ENCODE measurements at regions not wholly inside any gene's neighbourhood (a gene's known extent, or its start where the extent isn't known, plus 50 kb on each side); places are given as distances from the start of the nearest gene placed in this dataset.
"Not testable (repeated sequence)": the region's sequence is repeated elsewhere in the genome, so short reads cannot be mapped to it uniquely, and the experiment has no call there.

DNA sequence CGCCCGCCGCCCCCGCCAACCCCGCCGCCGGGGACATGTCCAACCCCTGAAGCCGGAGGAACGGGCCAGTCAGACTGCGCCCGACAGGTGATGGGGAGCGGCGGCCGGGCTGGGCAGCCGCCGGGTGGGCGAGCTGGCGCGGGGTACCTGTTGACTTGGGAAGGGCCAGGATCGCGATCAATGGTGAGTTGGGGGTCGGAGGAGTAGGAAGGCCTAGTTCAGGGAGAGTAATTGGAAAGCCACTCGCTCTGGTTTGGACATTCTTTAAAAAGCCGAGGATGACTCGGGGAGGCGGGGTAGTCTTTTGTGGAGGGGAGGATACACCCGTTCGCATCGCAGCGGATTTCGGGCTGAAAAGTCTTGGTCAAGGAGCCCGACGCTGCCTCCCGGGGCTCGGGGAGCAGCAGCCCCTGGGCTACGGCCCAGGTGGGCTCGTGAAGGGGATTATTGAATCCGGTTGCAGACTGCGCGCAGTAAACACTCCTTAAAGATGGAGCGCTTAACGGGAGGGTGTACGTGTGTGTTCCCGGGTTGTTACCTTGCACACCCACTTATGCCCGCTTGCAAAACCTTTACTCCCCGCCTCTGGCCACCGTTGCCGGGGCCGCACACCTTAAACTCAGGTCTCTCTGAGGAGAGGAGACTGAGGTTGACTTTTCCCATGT lies 123.8 kb downstream of the GOSR1 start:
- H3K4me3 ChIP-seq (ENCODE audit: low read depth, low read length), result peak overlapping the region; percentile 81
- CTCF ChIA-PET, result interaction anchor here (1.1 kb wide), 1 partner anchor 80 kb away, joined by 5 read pairs; no protein-coding TSS in a partner anchor
- TF ChIP-seq, protein P1, sequence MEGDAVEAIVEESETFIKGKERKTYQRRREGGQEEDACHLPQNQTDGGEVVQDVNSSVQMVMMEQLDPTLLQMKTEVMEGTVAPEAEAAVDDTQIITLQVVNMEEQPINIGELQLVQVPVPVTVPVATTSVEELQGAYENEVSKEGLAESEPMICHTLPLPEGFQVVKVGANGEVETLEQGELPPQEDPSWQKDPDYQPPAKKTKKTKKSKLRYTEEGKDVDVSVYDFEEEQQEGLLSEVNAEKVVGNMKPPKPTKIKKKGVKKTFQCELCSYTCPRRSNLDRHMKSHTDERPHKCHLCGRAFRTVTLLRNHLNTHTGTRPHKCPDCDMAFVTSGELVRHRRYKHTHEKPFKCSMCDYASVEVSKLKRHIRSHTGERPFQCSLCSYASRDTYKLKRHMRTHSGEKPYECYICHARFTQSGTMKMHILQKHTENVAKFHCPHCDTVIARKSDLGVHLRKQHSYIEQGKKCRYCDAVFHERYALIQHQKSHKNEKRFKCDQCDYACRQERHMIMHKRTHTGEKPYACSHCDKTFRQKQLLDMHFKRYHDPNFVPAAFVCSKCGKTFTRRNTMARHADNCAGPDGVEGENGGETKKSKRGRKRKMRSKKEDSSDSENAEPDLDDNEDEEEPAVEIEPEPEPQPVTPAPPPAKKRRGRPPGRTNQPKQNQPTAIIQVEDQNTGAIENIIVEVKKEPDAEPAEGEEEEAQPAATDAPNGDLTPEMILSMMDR (IDR thresholded peaks at IDR 0.05; ENCODE audit: insufficient read depth, low read length, missing control alignments), result no peak
- DNase-seq (ENCODE audit: low read depth, low spot score), result no peak
- POLR2A ChIA-PET, result interaction anchor here (0.5 to 1.0 kb wide), 2 partner anchors 37 to 124 kb away, joined by 3 read pairs; partner anchors contain the start of gene GOSR1

DNA sequence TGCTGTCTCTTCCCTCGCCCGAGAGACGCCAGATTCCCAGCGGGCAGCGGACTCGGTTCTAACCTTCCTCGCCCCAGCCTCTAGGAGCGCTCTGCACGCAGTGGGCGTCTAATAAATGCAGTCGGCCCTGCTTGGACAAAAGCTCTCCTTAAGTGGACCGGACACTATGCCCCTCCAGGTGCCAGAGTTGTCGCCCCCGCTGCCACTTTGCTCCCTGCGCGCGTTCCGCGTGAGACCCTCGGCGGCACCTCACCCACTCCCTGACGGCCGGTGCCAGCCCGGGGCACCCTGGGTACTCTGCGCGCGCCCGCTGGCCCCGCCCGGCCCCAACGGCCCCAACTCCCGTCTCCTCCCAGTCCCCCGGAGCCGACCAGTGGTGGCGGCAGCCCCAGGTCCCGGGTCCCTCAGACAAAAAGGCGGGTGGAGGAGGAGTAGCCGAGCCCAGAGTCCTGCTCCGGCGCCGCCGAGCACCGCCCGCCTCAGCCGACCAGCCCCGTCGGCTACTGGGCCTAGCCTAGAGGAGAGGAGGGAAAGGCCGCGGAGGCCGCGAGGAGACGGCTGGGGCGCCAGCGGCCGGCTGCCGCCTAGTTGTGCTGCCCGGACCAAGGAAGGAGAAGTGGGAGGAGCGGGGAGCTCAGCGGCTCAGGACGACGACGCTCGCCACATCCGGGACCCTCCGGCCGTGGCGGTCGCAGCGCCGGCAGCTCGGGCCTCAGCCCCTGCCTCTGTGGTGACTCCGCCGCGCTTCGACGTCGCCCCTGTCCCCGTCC lies 123.0 kb downstream of the GOSR1 start:
- TF ChIP-seq, protein P1 (IDR thresholded peaks at IDR 0.05; ENCODE audit: insufficient read depth, low read length, missing control alignments), result peak; percentile 73
- peak overlapping the region; percentile 81 for H3K4me3 ChIP-seq (ENCODE audit: low read depth, low read length)
- CTCF ChIA-PET, result interaction anchor here (0.7 to 1.1 kb wide), 3 partner anchors 74 to 114 kb away, joined by 3 to 5 read pairs (median 3); no protein-coding TSS in a partner anchor
- no peak for DNase-seq (ENCODE audit: low read depth, low spot score)
- POLR2A ChIA-PET, result interaction anchor here (0.5 to 1.0 kb wide), 2 partner anchors 38 to 123 kb away, joined by 3 read pairs; partner anchors contain the start of gene GOSR1

DNA sequence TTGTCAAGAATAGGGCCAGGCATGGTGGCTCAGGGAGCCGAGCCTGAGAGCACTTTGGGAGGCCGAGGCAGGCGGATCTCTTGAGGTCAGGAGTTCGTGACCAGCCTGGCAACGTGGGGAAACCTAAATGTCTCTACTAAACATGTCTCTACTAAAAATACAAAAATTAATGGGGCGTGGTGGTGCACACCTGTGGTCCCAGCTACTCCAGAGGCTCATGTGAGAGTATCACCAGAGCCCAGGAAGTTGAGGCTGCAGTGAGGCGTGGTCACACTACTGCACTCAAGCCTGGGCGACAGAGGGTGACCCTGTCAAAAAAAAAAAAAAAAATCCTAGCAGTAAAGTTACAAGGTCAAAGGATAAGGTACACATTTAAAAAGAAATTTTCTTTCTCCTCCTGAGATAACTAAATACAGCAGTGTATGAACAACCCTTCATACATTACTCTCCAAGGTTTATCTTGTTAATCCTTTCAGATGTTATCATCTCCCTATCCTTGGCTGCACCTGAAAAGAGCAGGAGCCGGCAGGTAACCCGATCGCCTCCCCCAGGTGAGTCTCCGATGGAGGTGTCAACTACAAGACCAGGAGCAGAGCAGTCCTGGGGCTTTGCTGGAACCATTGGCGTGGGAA lies 122.3 kb downstream of the GOSR1 start:
- TF ChIP-seq, protein P1 (IDR thresholded peaks at IDR 0.05; ENCODE audit: insufficient read depth, low read length, missing control alignments), result no peak
- POLR2A ChIA-PET, result no interaction called here
- H3K4me3 ChIP-seq (ENCODE audit: low read depth, low read length), result peak overlapping the region; percentile 81
- CTCF ChIA-PET, result no interaction called here
- DNase-seq (ENCODE audit: low read depth, low spot score), result no peak

DNA sequence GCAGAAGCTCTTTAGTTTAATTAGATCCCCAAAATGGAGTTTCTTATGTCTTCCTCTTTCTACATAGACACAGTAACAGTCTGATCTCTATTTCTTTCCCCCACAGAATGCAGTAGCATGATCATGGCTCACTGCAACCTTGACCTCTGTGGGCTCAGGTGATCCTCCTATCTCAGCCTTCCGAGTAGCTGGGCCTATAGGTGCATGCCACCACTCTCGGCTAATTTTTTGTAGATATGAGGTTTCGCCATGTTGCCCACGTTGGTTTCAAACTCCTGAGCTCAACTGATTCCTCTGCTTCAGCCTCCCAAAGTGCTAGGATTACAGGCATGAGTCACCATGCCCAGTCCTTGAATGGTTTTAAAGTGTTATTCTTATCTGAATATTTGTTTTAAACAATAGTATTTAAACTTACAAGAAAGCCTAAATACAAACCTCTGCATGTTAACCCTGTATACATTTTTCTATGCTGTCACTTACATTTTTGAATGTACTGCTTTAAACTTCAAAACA lies 120.6 kb downstream of the GOSR1 start:
- CTCF ChIA-PET, result no interaction called here
- no peak overlapping the region for H3K4me3 ChIP-seq (ENCODE audit: low read depth, low read length)
- POLR2A ChIA-PET, result no interaction called here
- TF ChIP-seq, protein P1 (IDR thresholded peaks at IDR 0.05; ENCODE audit: insufficient read depth, low read length, missing control alignments), result no peak
- no peak for DNase-seq (ENCODE audit: low read depth, low spot score)

DNA sequence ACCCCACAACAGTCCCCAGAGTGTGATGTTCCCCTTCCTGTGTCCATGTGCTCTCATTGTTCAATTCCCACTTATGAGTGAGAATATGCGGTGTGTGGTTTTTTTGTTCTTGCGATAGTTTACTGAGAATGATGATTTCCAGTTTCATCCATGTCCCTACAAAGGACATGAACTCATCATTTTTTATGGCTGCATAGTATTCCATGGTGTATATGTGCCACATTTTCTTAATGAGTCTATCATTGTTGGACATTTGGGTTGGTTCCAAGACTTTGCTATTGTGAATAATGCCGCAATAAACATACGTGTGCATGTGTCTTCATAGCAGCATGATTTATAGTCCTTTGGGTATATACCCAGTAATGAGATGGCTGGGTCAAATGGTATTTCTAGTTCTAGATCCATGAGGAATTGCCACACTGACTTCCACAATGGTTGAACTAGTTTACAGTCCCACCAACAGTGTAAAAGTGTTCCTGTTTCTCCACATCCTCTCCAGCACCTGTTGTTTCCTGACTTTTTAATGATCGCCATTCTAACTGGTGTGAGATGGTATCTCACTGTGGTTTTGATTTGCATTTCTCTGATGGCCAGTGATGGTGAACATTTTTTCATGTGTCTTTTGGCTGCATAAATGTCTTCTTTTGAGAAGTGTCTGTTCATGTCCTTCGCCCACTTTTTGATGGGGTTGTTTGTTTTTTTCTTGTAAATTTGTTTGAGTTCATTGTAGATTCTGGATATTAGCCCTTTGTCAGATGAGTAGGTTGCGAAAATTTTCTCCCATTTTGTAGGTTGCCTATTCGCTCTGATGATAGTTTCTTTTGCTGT lies 120.0 kb downstream of the GOSR1 start:
- CTCF ChIA-PET; DNase-seq (ENCODE audit: low read depth, low spot score); H3K4me3 ChIP-seq (ENCODE audit: low read depth, low read length); POLR2A ChIA-PET: not testable (repeated sequence)

DNA sequence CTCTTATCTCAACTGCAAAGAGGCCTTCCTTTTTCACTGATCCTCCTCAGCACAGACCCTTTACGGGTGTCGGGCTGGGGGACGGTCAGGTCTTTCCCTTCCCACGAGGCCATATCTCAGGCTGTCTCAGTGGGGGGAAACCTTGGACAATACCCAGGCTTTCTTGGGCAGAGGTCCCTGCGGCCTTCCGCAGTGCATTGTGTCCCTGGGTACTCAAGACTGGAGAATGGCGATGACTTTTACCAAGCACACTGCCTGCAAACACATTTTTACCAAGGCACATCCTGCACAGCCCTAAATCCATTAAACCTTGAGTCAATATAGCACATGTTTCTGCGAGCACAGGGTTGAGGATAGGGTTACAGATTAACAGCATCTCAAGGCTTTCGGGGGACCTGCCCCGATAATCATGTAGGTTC lies 117.8 kb downstream of the GOSR1 start:
- CTCF ChIA-PET; POLR2A ChIA-PET; H3K4me3 ChIP-seq (ENCODE audit: low read depth, low read length); DNase-seq (ENCODE audit: low read depth, low spot score): not testable (repeated sequence)

All from AG04449 (cell line).